H1 (cell line): ENCODE measurements at regions not wholly inside any gene's neighbourhood (a gene's known extent, or its start where the extent isn't known, plus 50 kb on each side); places are given as distances from the start of the nearest gene placed in this dataset.

ENCODE experiments used
- CHD2 ChIP-seq: IDR thresholded peaks from 2 replicates; pipeline ENCODE4 v1.6.1; 2012; ENCODE audit warnings: low read length, improper control_type of control experiment
- CTCF ChIP-seq, 3 experiments: IDR thresholded peaks; 1 replicate in 2 of 3; 2 replicates in 1 of 3; pipeline versions ENCODE4 v1.5.1 to v1.6.1; 2011; ENCODE audit warnings: low read length in 3 of 3, mild to moderate bottlenecking in 3 of 3, inconsistent platforms in 2 of 3, low read depth in 1 of 3, moderate library complexity in 1 of 3; ENCODE audit not compliant: insufficient read depth in 1 of 3; ENCODE audit errors: control extremely low read depth in 1 of 3
- EZH2 ChIP-seq: fragments of 200-600 bp; sonication (generic); IDR thresholded peaks from 2 replicates; pipeline ENCODE4 v1.7.1; 2012; ENCODE audit warnings: low read depth, mild to moderate bottlenecking, moderate library complexity, low read length, inconsistent platforms; ENCODE audit not compliant: severe bottlenecking
- HDAC2 ChIP-seq, 2 experiments: fragments of 300-600 bp in 1 of 2; sonication (generic) in 1 of 2; IDR thresholded peaks; 2 replicates each; pipeline ENCODE4 v1.6.1; 2011 to 2012; ENCODE audit warnings: low read depth in 2 of 2, low read length in 2 of 2, mild to moderate bottlenecking in 2 of 2, moderate library complexity in 2 of 2, borderline replicate concordance in 1 of 2, inconsistent platforms in 1 of 2
- NANOG ChIP-seq: IDR thresholded peaks from 2 replicates; pipeline ENCODE4 v1.6.1; 2011; ENCODE audit warnings: low read length, low read depth, mild to moderate bottlenecking, inconsistent platforms; ENCODE audit not compliant: insufficient read depth, poor library complexity, severe bottlenecking
- POLR2A ChIP-seq, 2 experiments: IDR thresholded peaks; 1 replicate in 1 of 2; 2 replicates in 1 of 2; pipeline ENCODE4 v1.6.1; 2011; ENCODE audit warnings: low read depth in 2 of 2, low read length in 2 of 2, mild to moderate bottlenecking in 2 of 2; ENCODE audit errors: control extremely low read depth in 1 of 2
- POLR2AphosphoS5 ChIP-seq: IDR thresholded peaks from 2 replicates; pipeline ENCODE4 v1.6.1; 2011; ENCODE audit warnings: low read depth, low read length
- RAD21 ChIP-seq, 2 experiments: IDR thresholded peaks in 1 of 2; conservative IDR thresholded peaks in 1 of 2; 2 replicates each; pipeline ENCODE4 v1.6.1; 2011; ENCODE audit warnings: low read depth in 2 of 2, low read length in 2 of 2, improper control_type of control experiment in 1 of 2, inconsistent platforms in 1 of 2, mild to moderate bottlenecking in 1 of 2, moderate library complexity in 1 of 2
- RFX5 ChIP-seq: IDR thresholded peaks from 2 replicates; pipeline ENCODE4 v1.6.1; 2011; ENCODE audit warnings: low read depth, low read length, improper control_type of control experiment, borderline replicate concordance
- RXRA ChIP-seq: IDR thresholded peaks from 2 replicates; pipeline ENCODE4 v1.6.1; 2011; ENCODE audit warnings: low read depth, mild to moderate bottlenecking, low read length, moderate library complexity; ENCODE audit not compliant: insufficient read depth
- TAF1 ChIP-seq: IDR thresholded peaks from 2 replicates; pipeline ENCODE4 v1.6.1; 2011; ENCODE audit warnings: mild to moderate bottlenecking, low read depth, low read length
- USF2 ChIP-seq: IDR thresholded peaks from 2 replicates; pipeline ENCODE4 v1.6.1; 2011; ENCODE audit warnings: low read length, improper control_type of control experiment

- TF ChIP-seq USF2 (no peak), EZH2 (no peak), RFX5 (no peak), TAF1 (no peak), CTCF (IDR thresholded peaks at IDR 0.05; ENCODE audit: control extremely low read depth in 1 of 3, insufficient read depth in 1 of 3, low read depth in 1 of 3, low read length in 3 of 3) (no peak), HDAC2 (IDR thresholded peaks at IDR 0.05; ENCODE audit: borderline replicate concordance in 1 of 2, low read depth in 2 of 2, low read length in 2 of 2) (no peak), NANOG (no peak), RAD21 (IDR thresholded peaks at IDR 0.05 in 1 of 2, conservative IDR thresholded peaks at IDR 0.05 in 1 of 2; ENCODE audit: low read depth in 2 of 2, low read length in 2 of 2) (no peak), CHD2 (no peak), RXRA (no peak), POLR2AphosphoS5 (no peak), POLR2A (IDR thresholded peaks at IDR 0.05; ENCODE audit: control extremely low read depth in 1 of 2, low read depth in 2 of 2, low read length in 2 of 2) (no peak)
These were observed 220.0 kb downstream of the C11orf91 start for GRCh38 chr11:33480626-33481025.
